Stimulated activated CD4-positive, alpha-beta T cell treated with anti-CD3 and anti-CD28 coated beads, Interleukin-15, amount 100 ng/mL, for 24 hours (primary cell): ENCODE measurements at regions not wholly inside any gene's neighbourhood (a gene's known extent, or its start where the extent isn't known, plus 50 kb on each side); places are given as distances from the start of the nearest gene placed in this dataset.

Experiments used
- DNase-seq: peaks from one replicate; pipeline ENCODE4 v3.0.0-alpha.2; 2020

- DNase-seq: no peak
These were observed 242.8 kb downstream of the B3GLCT start for GRCh38 chr13:31442571-31442970.

DNA sequence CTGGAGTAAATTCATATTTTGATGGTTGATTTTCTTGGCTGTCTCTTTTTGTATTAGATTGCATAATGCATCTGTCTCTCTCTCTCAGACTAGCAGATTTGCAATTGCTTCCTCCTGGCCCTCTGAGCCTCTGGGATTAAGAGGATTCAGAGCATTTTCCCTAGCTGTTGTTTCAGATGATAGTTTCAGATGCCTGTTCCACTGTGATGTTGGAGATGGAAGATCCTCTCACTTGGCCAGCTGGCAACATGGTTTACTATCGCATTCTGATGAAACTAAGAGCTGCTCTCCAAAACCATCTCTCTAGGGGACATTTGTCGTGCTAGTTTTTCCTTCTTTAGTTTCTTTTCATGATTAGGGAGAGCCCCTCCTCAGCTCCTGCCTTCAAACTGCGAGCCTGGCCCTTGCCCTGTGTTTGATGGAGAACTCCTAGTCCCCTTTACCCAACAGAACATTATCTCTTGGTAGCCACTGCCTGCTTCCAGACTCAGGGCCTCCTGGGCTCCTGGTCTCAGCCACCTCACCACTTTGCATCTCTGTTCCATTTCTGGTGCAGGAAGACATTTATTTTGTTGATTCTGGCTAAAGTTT lies 244.6 kb downstream of the B3GLCT start:
- DNase-seq: no peak

DNA sequence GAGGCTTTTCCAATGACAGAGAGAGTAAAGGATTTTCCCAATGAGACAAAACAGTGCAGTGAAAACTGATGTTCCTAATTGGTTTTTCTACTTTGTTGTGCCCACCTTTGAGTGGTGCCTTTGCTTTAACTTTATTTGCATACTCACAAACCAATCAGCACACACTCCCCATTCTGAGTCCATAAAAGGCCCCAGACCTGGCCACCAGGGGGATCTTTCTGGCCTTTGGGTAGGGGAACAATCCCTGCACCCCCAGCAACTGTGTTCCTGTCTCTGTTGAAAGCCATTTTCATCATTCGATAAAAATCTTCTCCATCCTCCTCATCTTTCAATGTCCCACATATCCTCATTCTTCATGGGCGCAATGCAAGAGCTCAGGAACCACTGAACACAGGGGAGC lies 252.8 kb downstream of the B3GLCT start:
- no peak for DNase-seq

- DNase-seq: no peak
These were observed 255.8 kb downstream of the B3GLCT start for GRCh38 chr13:31455581-31455980.

GRCh38 chr13:31456056-31456455 lies 256.3 kb downstream of the B3GLCT start:
- DNase-seq: no peak

- DNase-seq: no peak
These were observed 260.3 kb downstream of the B3GLCT start for GRCh38 chr13:31460061-31460460.

GRCh38 chr13:31461923-31462322 lies 262.1 kb downstream of the B3GLCT start:
- no peak for DNase-seq

DNA sequence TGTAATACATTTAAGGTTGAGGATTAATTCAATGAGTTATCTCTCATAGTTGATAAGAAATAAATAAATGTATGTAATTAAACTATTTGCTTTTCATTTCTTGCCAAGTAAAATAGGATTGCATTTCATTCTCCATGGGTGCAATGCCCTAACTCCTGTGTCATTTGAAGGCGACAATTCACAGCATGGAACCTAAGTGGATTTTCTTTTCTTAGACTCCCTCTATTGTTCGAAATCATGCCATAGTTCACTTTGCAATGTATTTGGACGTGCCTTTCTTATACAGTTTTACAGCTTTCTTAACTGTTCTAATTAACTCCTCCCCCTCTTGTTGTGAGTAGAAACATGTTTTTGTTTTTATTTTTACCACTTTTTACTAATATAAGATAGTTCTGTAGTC lies 263.0 kb downstream of the B3GLCT start:
- no peak for DNase-seq

DNA sequence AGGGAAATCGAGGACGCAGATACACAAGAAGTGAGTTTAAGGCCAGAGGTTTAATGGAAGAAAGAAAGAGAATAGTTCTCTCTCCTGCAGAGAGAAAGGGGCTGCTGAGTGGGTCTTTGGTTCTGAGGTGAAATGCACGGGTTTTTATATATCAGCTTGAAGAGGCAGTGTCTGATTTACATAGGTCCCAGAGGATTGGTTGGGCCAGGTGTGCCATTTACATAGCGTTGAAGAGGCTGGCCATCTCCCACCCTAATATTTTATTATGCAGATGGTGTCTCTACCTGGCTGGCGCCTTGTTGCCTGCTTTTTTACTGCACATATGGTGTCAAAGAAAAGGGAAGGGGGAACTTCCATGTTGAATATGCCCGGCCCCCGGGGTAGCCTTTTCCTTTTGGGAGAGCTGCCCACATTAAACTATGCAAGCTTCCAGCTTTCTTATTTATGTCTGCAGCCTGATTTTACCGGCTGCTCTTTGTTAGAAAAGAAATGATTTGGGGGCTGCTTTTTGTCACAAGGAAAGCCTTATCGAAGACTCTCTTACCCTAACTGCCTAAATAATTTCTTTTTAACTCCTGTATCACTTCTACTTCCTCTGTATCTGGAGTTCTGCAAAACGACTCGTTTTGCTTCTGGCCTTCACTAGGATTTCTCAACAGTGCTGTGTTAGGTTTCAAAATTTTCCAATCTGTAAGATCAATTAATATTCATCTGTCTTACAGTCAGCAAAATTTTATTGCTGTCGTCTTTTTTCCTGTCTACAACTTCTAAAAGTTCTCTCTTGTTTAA lies 268.5 kb downstream of the B3GLCT start:
- DNase-seq: no peak

GRCh38 chr13:31469377-31469776 lies 269.6 kb downstream of the B3GLCT start:
- no peak for DNase-seq

DNA sequence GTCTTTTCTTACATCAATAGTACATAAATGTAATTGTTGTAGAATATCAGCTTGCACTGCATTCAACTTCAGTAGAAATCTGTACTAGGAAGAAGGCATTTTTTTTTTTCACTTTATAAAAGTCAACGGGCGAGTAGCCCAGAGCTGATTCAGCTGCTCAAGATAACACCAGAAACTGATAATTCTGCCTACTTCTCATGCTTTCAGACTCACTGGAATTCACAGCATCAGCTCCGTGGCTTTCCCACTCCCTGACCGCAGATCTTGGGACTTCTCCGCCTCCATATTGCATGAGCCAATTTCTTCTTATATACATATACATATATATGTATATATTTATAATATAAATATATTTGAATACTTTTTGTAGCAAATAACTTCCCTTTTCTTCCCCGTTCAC lies 263.1 kb upstream of the RXFP2 start:
- DNase-seq: no peak

GRCh38 chr13:31476753-31477152 lies 262.6 kb upstream of the RXFP2 start:
- no peak for DNase-seq

DNA sequence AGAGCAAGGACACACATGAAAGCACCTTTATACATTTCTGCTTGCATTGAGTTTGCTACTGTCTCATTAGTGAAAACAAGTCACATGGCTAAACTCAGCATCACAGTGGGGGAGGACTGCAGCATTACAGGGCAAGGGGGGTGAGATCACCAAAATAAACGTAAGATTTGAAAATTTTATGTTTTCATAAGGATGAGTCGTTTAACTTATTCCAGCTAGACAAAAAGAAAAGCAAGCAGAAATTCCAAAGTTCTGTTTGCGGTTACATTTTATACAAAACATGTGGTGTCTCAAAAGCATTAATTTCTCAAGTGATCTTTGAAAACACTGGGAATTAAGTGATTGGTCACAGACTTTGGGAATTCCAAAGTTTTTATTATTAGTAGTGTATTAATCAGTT lies 261.4 kb upstream of the RXFP2 start:
- no peak for DNase-seq

- no peak for DNase-seq
These were observed 254.1 kb upstream of the RXFP2 start for GRCh38 chr13:31485183-31485582.

GRCh38 chr13:31485651-31486051 lies 253.7 kb upstream of the RXFP2 start:
- no peak for DNase-seq

DNA sequence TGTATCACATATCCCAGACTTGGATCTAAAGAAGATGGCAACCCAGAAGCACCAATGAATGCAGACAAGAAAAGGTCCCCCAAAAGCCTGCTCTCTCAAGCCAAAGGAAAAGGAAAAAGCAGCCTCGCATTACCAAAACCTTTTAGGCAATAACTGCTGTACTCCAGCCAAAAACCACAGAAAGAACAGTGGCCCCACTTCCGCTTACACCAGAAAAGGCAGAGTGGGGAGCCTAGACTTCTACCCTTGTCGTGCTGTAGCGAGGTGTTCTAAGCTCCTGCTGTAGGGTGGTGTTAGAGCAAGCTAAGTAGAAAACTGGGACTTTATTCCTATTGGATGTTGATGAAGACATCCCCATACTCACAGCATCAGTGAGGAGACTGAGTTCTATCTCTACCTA lies 244.0 kb upstream of the RXFP2 start:
- DNase-seq: no peak

GRCh38 chr13:31499274-31499673 lies 240.1 kb upstream of the RXFP2 start:
- no peak for DNase-seq

GRCh38 chr13:31503626-31504025 lies 235.7 kb upstream of the RXFP2 start:
- no peak for DNase-seq

DNA sequence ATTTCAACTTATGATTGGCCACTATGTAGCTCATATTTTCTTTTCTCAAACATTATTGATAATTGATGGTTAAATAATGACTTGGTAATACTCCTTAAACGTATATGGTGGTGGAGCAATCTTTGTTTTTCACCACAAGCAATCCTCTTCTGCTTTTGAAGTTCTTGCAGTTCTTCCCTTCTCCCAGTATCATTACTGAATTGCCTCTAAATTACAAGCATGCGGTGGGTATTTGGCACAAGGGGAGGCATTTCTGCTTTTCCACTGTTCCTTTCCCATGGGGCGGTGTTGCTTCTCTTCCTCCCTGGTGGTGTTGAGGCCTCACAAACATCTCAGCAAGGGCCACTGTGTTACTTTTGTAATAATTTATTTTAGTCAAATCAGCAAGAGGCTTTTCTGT lies 234.4 kb upstream of the RXFP2 start:
- DNase-seq: no peak

- no peak for DNase-seq
These were observed 227.0 kb upstream of the RXFP2 start for GRCh38 chr13:31512331-31512730.

DNA sequence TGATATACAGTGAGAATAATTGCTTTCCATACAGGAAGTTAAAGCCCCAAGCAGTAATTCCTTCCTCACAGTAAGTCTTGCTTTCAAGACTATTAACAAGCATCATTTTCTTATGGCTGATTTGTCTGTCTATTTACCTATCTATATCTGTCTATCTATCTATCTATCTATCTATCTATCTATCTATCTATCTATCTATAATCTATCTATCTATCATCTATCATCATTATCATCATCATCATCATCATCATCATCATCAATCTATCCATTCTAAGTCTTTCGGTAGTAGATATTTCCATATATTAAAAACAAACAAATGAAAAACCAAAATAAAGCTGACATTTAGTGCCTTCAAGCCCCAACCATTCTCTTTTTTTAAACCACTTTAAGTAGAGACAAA lies 224.4 kb upstream of the RXFP2 start:
- DNase-seq: no peak

- no peak for DNase-seq
These were observed 223.9 kb upstream of the RXFP2 start for GRCh38 chr13:31515427-31515826.

DNA sequence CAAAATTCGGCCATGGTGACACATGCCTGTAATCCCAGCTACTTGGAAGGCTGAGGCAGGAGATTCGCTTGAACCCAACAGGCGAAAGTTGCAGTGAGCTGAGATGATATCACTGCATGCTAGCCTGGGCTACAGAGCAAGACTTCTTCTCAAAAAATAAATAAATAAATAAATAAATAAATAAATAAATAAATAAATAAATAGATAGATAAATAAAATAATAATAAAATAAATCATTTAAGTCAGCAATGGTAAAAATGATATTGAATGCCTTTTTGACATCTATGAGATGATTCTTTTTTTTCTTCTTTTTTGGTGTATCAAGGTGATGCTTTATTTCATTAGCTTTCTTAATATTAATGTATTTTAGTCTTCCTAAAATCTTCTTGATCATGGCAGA lies 221.7 kb upstream of the RXFP2 start:
- DNase-seq: no peak

DNA sequence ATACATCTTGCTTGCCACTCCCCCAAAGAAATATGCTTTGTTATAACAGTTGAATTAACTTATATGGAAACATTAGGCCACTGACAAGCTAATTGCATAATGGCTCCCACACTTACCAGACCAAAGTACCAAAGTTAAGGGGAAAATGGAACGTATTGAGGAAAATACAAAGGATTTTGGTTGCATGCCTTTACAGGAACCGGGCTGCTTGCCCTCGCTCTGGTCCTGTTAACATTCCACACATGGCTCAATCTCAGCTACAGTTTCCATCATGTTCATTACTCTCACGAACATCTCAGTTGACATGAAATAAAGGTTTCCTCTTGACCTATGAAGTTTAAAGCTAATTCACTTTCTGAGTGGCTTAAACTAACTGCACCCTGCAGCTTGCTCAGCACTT lies 220.7 kb upstream of the RXFP2 start:
- no peak for DNase-seq

GRCh38 chr13:31521435-31521834 lies 217.9 kb upstream of the RXFP2 start:
- no peak for DNase-seq
